Right ventricle myocardium inferior (tissue), 1 donor: ENCODE measurements at regions not wholly inside any gene's neighbourhood (a gene's known extent, or its start where the extent isn't known, plus 50 kb on each side); places are given as distances from the start of the nearest gene placed in this dataset.
A peak's percentile ranks its signal among the peaks of the same experiment; 100 is the strongest.

Experiments used
- ATAC-seq: fragments of 200-7000 bp; cut with Tn5 transposase; one replicate; pipeline ENCODE4 v1.9.1; 2020; ENCODE audit warnings: mild to moderate bottlenecking, moderate library complexity
- DNase-seq: peaks from one replicate; pipeline ENCODE4 v3.0.0; 2021; ENCODE audit errors: missing footprints
- intact Hi-C: fragments of 100-400 bp; cut with DNase I; formaldehyde crosslinking; loops from one replicate; pipeline ENCODE4 v1.11.0; 2022
- donor health status: DM: no; HTN: yes; CAD: no; lungs with severe emphysema.

DNA sequence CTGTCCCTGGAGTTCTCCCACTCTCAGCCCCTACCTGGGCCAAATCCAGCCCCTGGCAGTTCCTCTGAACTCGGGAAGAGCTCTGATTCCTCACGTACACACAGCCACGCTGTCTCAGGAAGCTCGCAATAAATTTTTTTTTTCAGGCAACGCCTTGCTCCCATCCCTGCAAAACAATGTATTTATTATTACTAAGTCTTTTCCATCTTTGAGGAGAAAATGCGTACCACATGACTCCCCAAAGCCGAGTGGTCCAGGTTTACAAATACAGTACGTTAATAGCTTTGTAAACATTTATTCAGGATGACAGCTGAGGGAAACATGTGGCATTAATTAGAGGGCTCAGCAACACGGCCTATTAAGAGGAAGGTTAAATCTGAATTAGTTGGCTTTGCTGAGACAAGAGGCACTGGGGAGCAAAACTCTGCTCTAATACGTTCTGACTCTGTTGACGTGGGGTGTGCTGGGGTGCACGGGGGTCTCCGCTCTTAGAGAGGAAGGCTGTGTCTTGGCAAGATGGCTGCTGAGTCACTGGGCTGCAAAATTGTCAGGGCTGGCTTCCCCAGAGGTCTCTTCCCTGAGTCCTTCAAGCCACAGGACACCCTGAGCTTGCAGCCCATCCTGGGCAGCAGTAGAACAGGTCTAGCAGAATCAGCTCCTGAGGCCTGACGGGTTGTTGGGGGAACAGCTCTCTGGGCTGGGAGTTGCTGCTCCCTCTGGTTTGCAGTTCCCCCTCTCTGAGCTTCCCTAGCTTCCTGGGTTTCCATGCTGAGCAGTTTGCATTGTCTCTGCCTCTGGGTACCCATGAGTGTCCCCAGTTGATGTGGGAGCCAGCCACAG lies 185.2 kb upstream of the TBX3 start:
- DNase-seq (no peak), ATAC-seq (no peak)
- intact Hi-C loops, result no loop called here

DNA sequence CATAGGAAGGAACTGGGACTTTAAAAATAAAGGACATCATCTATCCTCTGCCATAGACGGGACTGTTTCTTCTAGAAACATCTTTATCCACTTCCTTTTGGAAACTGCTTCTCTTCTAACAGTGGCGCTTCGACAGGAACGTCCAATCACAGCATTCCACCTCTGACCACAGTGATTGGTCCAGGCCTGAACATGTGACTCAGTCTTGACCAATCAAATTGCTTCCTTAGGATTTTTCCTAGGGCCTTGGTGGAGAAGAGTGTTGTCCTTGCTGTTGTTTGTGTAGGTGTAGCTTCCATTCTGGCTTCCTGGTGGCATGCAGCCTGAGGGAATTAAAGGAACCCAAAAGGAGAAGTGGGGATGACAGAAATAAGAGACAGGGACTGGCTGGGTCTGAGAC lies 182.4 kb upstream of the TBX3 start:
- no peak for DNase-seq
- no peak for ATAC-seq
- intact Hi-C loops, result no loop called here

- DNase-seq (no peak), ATAC-seq (no peak)
- intact Hi-C loops, result no loop called here
Measured at GRCh38 chr12:114864837-114865551, 181.0 kb upstream of the TBX3 start.

- DNase-seq, result peak; percentile 66
- intact Hi-C loops, result no loop called here
- no peak for ATAC-seq
Measured at GRCh38 chr12:114863911-114864310, 179.9 kb upstream of the TBX3 start.

- intact Hi-C loops, result no loop called here
- DNase-seq (no peak), ATAC-seq (no peak)
Measured at GRCh38 chr12:114860969-114861368, 177.0 kb upstream of the TBX3 start.

- ATAC-seq, result no peak
- intact Hi-C loops, result no loop called here
- DNase-seq, result no peak
Measured at GRCh38 chr12:114858388-114859146, 174.6 kb upstream of the TBX3 start.

DNA sequence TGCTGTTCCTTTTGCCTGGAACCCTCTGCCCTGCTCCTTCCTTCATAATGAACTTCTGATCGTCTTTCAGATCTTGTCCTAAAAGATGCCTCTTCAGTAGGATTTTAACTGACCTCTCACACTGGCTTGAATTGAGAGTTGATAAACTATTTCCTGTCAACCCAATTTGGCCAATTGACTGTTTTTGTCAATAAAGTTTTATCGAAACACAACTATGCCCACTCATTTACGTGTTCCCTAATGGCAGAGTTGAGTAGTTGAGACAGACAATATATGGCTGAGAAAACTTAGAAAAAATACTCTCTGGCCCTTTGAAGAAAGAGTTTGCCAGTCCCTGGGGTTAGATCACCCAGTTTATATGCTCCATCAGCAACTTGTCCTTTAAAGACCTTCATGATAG lies 171.7 kb upstream of the TBX3 start:
- intact Hi-C loops, result no loop called here
- DNase-seq, result no peak
- no peak for ATAC-seq

- intact Hi-C loops, result no loop called here
- ATAC-seq (no peak), DNase-seq (no peak)
Measured at GRCh38 chr12:114852976-114853529, 169.1 kb upstream of the TBX3 start.

GRCh38 chr12:114851981-114852380 lies 168.0 kb upstream of the TBX3 start:
- DNase-seq (no peak), ATAC-seq (no peak)
- intact Hi-C loops, result no loop called here

DNA sequence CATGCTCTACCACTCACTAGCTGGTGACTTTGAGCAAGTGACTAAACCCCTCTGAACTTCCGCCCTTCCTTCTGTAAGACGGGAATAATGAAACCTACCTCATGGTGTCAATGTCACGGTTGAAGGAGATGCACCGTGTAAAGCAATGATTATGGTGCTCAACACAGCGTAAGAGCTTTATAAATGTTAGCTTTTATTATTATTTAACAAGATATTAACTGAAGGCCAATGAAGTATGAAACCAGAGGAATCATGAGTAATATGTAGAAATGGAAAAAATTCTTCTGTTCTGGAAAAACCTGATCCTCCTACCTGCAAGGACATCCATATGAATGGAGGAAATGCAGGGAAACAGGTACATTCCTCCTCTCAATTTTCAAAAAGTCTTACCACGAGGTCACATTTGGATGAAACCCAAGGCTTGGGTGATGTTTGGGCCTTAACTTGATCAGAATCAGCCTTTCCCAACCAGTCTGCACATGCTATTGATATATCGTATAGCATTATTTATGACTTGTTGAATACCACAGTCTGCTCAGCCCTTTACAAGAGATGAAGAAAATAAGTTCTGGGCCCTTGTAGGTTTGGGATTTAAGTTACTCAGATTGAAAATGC lies 166.8 kb upstream of the TBX3 start:
- DNase-seq (no peak), ATAC-seq (no peak)
- intact Hi-C loops, result no loop called here

DNA sequence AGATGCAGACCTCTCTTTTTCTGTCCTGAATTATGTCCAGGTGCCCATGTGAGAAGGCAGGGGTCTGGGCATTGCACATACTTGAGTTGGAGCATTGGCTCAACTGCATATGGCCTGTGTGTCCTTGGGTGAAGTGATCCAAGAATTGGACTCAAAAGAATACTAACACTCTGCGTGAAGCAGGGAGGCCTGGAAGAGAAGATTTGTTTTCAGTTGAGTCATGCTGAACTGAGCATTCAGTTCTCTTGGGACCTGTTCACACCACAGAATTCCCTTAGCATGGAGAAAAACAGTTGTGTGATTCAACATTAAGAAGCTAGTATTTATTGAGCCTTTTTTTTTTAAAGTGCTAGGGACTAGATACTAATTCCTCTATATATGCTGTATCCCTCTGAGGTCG lies 164.7 kb upstream of the TBX3 start:
- intact Hi-C loops, result no loop called here
- peak; percentile 80 for ATAC-seq
- no peak for DNase-seq

GRCh38 chr12:114847441-114848035 lies 163.6 kb upstream of the TBX3 start:
- intact Hi-C loops, result no loop called here
- no peak for DNase-seq
- ATAC-seq, result no peak

GRCh38 chr12:114846771-114847170 lies 162.8 kb upstream of the TBX3 start:
- DNase-seq (no peak), ATAC-seq (no peak)
- intact Hi-C loops, result no loop called here

DNA sequence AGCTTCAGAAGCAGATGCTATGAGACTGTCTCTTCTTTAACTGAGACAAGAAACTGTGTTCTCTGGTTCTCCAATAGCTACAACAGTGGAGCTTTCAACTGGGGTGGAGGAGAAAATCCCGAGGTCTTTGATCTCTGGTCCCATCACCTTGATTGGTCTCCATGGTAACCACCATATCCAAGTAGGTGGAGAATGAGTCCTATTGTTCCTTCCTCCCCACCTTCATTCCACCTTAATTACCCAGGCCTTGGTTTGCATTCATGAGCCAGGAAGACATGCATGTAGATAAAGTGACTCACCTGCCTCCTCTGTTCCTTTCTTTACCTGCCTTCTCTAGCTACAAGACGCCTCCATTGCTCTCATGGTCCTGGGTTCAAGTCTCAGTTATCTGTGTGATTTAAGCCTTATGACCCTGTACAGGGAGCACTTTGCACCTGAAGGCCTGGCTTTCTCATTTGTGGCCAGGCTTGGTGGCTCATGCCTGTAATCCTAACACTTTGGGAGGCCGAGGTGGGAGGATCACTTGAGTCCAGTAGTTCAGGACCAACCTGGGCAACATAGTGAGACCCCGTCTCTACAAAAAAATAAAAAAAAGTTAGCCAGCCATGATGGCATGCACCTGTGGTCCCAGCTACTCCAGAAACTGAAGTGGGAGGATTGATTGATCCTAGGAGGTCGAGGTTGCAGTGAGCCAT lies 157.7 kb upstream of the TBX3 start:
- DNase-seq (no peak), ATAC-seq (no peak)
- intact Hi-C loops, result no loop called here

GRCh38 chr12:114838480-114838879 lies 154.5 kb upstream of the TBX3 start:
- ATAC-seq (no peak), DNase-seq (no peak)
- intact Hi-C loops, result no loop called here

DNA sequence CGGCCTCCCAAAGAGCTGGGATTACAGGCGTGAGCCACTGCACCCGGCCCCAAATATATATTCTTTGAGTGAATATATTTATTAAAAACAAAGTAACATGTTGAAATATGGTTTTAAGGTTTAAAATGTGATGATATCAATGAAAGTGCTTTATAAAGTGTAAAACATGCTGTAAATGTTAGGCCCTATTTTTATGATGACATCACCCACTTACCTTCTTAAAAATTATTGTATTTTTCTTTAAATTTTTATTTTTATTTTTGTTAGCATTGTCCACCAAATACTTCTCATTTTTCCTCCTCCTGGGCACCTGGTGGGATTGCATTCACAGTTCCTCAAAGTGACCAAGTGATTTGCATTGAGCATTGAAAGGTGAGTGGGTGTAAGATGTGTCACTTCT lies 152.6 kb upstream of the TBX3 start:
- DNase-seq (no peak), ATAC-seq (no peak)
- intact Hi-C loops, result no loop called here

- no peak for DNase-seq
- intact Hi-C loops, result no loop called here
- ATAC-seq, result no peak
Measured at GRCh38 chr12:114835031-114835430, 151.1 kb upstream of the TBX3 start.

DNA sequence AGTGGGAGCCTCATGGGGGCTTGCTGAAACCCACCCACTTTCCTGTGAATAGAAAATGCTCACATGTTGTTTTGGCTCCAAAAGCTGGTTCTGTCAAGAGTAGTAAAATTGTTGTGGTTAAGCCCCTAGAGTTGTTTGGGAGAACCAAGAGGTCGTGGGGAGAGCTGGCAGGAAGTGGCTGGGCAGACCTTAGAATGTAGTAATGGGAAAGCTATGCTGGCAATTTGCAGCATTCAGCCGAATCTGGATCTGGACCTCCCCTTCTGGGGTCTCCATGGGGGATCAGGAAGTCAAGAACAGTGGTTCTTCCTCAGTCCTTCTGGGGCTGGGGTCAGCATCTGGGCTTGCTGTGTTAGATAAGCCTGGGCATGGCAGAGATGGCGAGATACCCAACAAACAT lies 150.6 kb upstream of the TBX3 start:
- no peak for ATAC-seq
- intact Hi-C loops, result no loop called here
- no peak for DNase-seq
